Stomach (tissue), 8 donors: ENCODE measurements at regions not wholly inside any gene's neighbourhood (a gene's known extent, or its start where the extent isn't known, plus 50 kb on each side); places are given as distances from the start of the nearest gene placed in this dataset.

Experiments
- DNase-seq, 2 donors: peaks; one replicate each; pipeline versions ENCODE4 v3.0.0 to v3.0.0-alpha.2; 2013 to 2019
- H3K27ac ChIP-seq, 5 donors: fragments of 200-600 bp in 4 of 5; sonication (generic) in 4 of 5; one replicate each; pipeline ENCODE4 v1.5.1; 2013 to 2019; ENCODE audit warnings: mild to moderate bottlenecking in 1 of 5, moderate library complexity in 1 of 5
- H3K27me3 ChIP-seq, 3 donors: fragments of 200-600 bp; sonication (generic); one replicate each; pipeline ENCODE4 v1.5.1; 2017 to 2019; ENCODE audit warnings: mixed run types in 1 of 3
- H3K36me3 ChIP-seq, 4 donors: fragments of 200-600 bp; sonication (generic); 1 replicate in 3 of 4; 2 replicates in 1 of 4; pipeline ENCODE4 v1.5.1; 2016 to 2019
- H3K4me1 ChIP-seq, 4 donors: fragments of 200-600 bp; sonication (generic); one replicate each; pipeline ENCODE4 v1.5.1; 2016 to 2019
- H3K4me3 ChIP-seq, 4 donors: fragments of 200-600 bp; sonication (generic) in 3 of 4; one replicate each; pipeline ENCODE4 v1.5.1; 2016 to 2019; ENCODE audit warnings: mild to moderate bottlenecking in 1 of 4
- H3K9me3 ChIP-seq, 4 donors: fragments of 200-600 bp; sonication (generic); one replicate each; pipeline ENCODE4 v1.5.1; 2016 to 2019
- CTCF ChIP-seq, 7 experiments: fragments of 450-650 bp in 4 of 7; fragments of 200-600 bp in 3 of 7; sonication (generic) in 3 of 7; IDR thresholded peaks; one replicate each; pipeline ENCODE4 v1.5.1; 2016 to 2019; ENCODE audit warnings: antibody characterized with exemption in 7 of 7, control low read depth in 2 of 7, mild to moderate bottlenecking in 1 of 7
- EP300 ChIP-seq: sonication (generic); formaldehyde crosslinking; IDR thresholded peaks from one replicate; pipeline ENCODE4 v1.6.1; 2017; ENCODE audit warnings: antibody characterized with exemption
- POLR2A ChIP-seq, 4 donors: fragments of 450-650 bp; IDR thresholded peaks; one replicate each; pipeline ENCODE4 v1.6.1; 2016; ENCODE audit warnings: antibody characterized with exemption in 4 of 4, control low read depth in 2 of 4, mild to moderate bottlenecking in 1 of 4, moderate library complexity in 1 of 4
- POLR2AphosphoS5 ChIP-seq, 3 donors: sonication (generic); formaldehyde crosslinking; IDR thresholded peaks; one replicate each; pipeline ENCODE4 v1.6.1; 2016; ENCODE audit warnings: antibody characterized with exemption in 3 of 3
- WGBS, 5 donors: extraction: QIAGEN DNeasy Blood & Tissue Kit in 3 of 5; methylation state at CpG; one replicate each; pipeline versions ENCODE4 v1.1.5 to v1.1.7; 2013 to 2018; 5-methylcytosine and 5-hydroxymethylcytosine counted together
- intact Hi-C: fragments of 100-400 bp; cut with DNase I; formaldehyde crosslinking; loops from one replicate; pipeline ENCODE4 v1.15.1; 2023; ENCODE audit warnings: low total_unique reads
- donor health status: healthy with polysubstance abuse.
- donor health status: Bipolar disorder and iron deficiency.
- donor health status: healthy.

- WGBS, 5 donors = 69 to 83% (median 74%) methylated on average over 6 of the region's 6 CpGs
- Histone ChIP-seq H3K4me1 (no peaks in the 10 kb centered on the region), H3K27ac (no peak overlapping the region), H3K27me3 (peaks cover 0 to 2% (median 0%) of the 10 kb centered on the region in 3 donors), H3K36me3 (no peaks in the 10 kb centered on the region), H3K9me3 (no peaks in the 10 kb centered on the region), H3K4me3 (no peak overlapping the region)
- TF ChIP-seq POLR2AphosphoS5 (IDR thresholded peaks at IDR 0.05) (no peak), EP300 (no peak), CTCF (IDR thresholded peaks at IDR 0.05) (no peak), POLR2A (IDR thresholded peaks at IDR 0.05) (no peak)
- no peak for DNase-seq
- intact Hi-C loops = no loop called here
Measured at GRCh38 chr10:129169115-129169514, 297.9 kb upstream of the MGMT start.

- H3K27ac ChIP-seq = no peak overlapping the region
- no peak overlapping the region for H3K4me3 ChIP-seq
- 65 to 82% (median 70%) methylated on average over 3 of the region's 3 CpGs for WGBS, 5 donors
- no peaks in the 10 kb centered on the region for H3K36me3 ChIP-seq
- TF ChIP-seq EP300 (no peak), POLR2AphosphoS5 (IDR thresholded peaks at IDR 0.05) (no peak), POLR2A (IDR thresholded peaks at IDR 0.05) (no peak), CTCF (IDR thresholded peaks at IDR 0.05) (no peak)
- H3K27me3 ChIP-seq = peaks cover 0 to 17% (median 0%) of the 10 kb centered on the region in 3 donors
- intact Hi-C loops = no loop called here
- no peaks in the 10 kb centered on the region for H3K4me1 ChIP-seq
- no peaks in the 10 kb centered on the region for H3K9me3 ChIP-seq
- no peak for DNase-seq
Measured at GRCh38 chr10:129170812-129171211, 296.2 kb upstream of the MGMT start.

GRCh38 chr10:129171812-129172211 lies 295.2 kb upstream of the MGMT start:
- DNase-seq = peak in 1 of 2 donors; percentile 36
- no peak overlapping the region for H3K4me3 ChIP-seq
- no peak overlapping the region for H3K27ac ChIP-seq
- no peaks in the 10 kb centered on the region for H3K9me3 ChIP-seq
- TF ChIP-seq CTCF (IDR thresholded peaks at IDR 0.05) (no peak), POLR2AphosphoS5 (IDR thresholded peaks at IDR 0.05) (no peak), POLR2A (IDR thresholded peaks at IDR 0.05) (no peak), EP300 (no peak)
- H3K36me3 ChIP-seq = no peaks in the 10 kb centered on the region
- WGBS, 5 donors = 69 to 81% (median 73%) methylated on average over 3 of the region's 3 CpGs
- intact Hi-C loops = no loop called here
- no peaks in the 10 kb centered on the region for H3K4me1 ChIP-seq
- peaks cover 0 to 24% (median 0%) of the 10 kb centered on the region in 3 donors for H3K27me3 ChIP-seq

- no peaks in the 10 kb centered on the region for H3K4me1 ChIP-seq
Measured at GRCh38 chr10:129174232-129175014, 292.6 kb upstream of the MGMT start.

More at GRCh38 chr10:129174232-129175014, 292.6 kb upstream of the MGMT start:
- peaks cover 0 to 38% (median 0%) of the 10 kb centered on the region in 3 donors for H3K27me3 ChIP-seq
- no peak for DNase-seq
- no peak for TF ChIP-seq CTCF (IDR thresholded peaks at IDR 0.05)
- no peak for TF ChIP-seq POLR2A (IDR thresholded peaks at IDR 0.05)
- TF ChIP-seq EP300 = no peak
- no peak for TF ChIP-seq POLR2AphosphoS5 (IDR thresholded peaks at IDR 0.05)
- WGBS, 5 donors = 65 to 69% (median 67%) methylated on average over 9 to 10 of the region's 10 CpGs
- H3K9me3 ChIP-seq = no peaks in the 10 kb centered on the region
- intact Hi-C loops = no loop called here
- H3K4me3 ChIP-seq = no peak overlapping the region
- no peaks in the 10 kb centered on the region for H3K36me3 ChIP-seq
- no peak overlapping the region for H3K27ac ChIP-seq
